ENCODE measurements at regions not wholly inside any gene's neighbourhood (a gene's known extent, or its start where the extent isn't known, plus 50 kb on each side); places are given as distances from the start of the nearest gene placed in this dataset.

- TF ChIP-seq, protein P1, sequence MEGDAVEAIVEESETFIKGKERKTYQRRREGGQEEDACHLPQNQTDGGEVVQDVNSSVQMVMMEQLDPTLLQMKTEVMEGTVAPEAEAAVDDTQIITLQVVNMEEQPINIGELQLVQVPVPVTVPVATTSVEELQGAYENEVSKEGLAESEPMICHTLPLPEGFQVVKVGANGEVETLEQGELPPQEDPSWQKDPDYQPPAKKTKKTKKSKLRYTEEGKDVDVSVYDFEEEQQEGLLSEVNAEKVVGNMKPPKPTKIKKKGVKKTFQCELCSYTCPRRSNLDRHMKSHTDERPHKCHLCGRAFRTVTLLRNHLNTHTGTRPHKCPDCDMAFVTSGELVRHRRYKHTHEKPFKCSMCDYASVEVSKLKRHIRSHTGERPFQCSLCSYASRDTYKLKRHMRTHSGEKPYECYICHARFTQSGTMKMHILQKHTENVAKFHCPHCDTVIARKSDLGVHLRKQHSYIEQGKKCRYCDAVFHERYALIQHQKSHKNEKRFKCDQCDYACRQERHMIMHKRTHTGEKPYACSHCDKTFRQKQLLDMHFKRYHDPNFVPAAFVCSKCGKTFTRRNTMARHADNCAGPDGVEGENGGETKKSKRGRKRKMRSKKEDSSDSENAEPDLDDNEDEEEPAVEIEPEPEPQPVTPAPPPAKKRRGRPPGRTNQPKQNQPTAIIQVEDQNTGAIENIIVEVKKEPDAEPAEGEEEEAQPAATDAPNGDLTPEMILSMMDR (conservative IDR thresholded peaks at IDR 0.05; ENCODE audit: low read depth) = no peak
- CTCF ChIA-PET = interaction anchor here (0.7 kb wide), 1 partner anchor 939 kb away, joined by 3 read pairs; no protein-coding TSS in a partner anchor
Observed at GRCh38 chr2:180130403-180130802, 123.3 kb upstream of the CWC22 start.

GRCh38 chr2:180128861-180129260, 121.8 kb upstream of the CWC22 start:
- no peak overlapping the region for H3K27ac ChIP-seq
- ChIA-PET POLR2A (ENCODE audit: low non-redundant PET) (no interaction called here), CTCF (interaction anchor here (1.0 kb wide), 1 partner anchor 930 kb away, joined by 3 read pairs; no protein-coding TSS in a partner anchor)

More at GRCh38 chr2:180130403-180130802, 123.3 kb upstream of the CWC22 start:
- no peak overlapping the region for H3K27ac ChIP-seq
- peak; percentile 46 for DNase-seq (ENCODE audit: low spot score)
- POLR2A ChIA-PET (ENCODE audit: low non-redundant PET) = no interaction called here

GRCh38 chr2:180125245-180125962, 118.3 kb upstream of the CWC22 start:
- TF ChIP-seq, protein P1 (conservative IDR thresholded peaks at IDR 0.05; ENCODE audit: low read depth) = peak; percentile 73
- ChIA-PET POLR2A (ENCODE audit: low non-redundant PET) (no interaction called here), CTCF (interaction anchor here (0.6 to 1.4 kb wide), 12 partner anchors 16 to 1812 kb away, joined by 3 to 6 read pairs (median 4); partner anchors contain the start of gene ITGA4)
- peak; percentile 67 for DNase-seq (ENCODE audit: low spot score)
- H3K27ac ChIP-seq = no peak overlapping the region

More at GRCh38 chr2:180128861-180129260, 121.8 kb upstream of the CWC22 start:
- TF ChIP-seq, protein P1 (conservative IDR thresholded peaks at IDR 0.05; ENCODE audit: low read depth) = no peak
- no peak for DNase-seq (ENCODE audit: low spot score)

GRCh38 chr2:180124273-180125139, 117.4 kb upstream of the CWC22 start:
- TF ChIP-seq, protein P1 (conservative IDR thresholded peaks at IDR 0.05; ENCODE audit: low read depth) = peak; percentile 71
- H3K27ac ChIP-seq = no peak overlapping the region
- ChIA-PET CTCF (interaction anchor here (0.6 to 1.5 kb wide), 11 partner anchors 9 to 1953 kb away, joined by 3 to 7 read pairs (median 4); partner anchors contain the start of gene UBE2E3), POLR2A (ENCODE audit: low non-redundant PET) (no interaction called here)
- peak; percentile 42 for DNase-seq (ENCODE audit: low spot score)

GRCh38 chr2:180122874-180123273, 115.8 kb upstream of the CWC22 start:
- peak; percentile 5 for DNase-seq (ENCODE audit: low spot score)
- ChIA-PET POLR2A (ENCODE audit: low non-redundant PET) (no interaction called here), CTCF (interaction anchor here (1.2 to 1.5 kb wide), 3 partner anchors 936 to 1593 kb away, joined by 3 to 7 read pairs (median 4); no protein-coding TSS in a partner anchor)
- TF ChIP-seq, protein P1 (conservative IDR thresholded peaks at IDR 0.05; ENCODE audit: low read depth) = no peak
- H3K27ac ChIP-seq = no peak overlapping the region

- POLR2A ChIA-PET (ENCODE audit: low non-redundant PET) = no interaction called here
- no peak overlapping the region for H3K27ac ChIP-seq
- TF ChIP-seq, protein P1 (conservative IDR thresholded peaks at IDR 0.05; ENCODE audit: low read depth) = no peak
- CTCF ChIA-PET = interaction anchor here (0.6 to 1.2 kb wide), 2 partner anchors 8 to 959 kb away, joined by 3 to 4 read pairs; no protein-coding TSS in a partner anchor
- DNase-seq (ENCODE audit: low spot score) = no peak
Observed at GRCh38 chr2:180115675-180116074, 108.6 kb upstream of the CWC22 start.
